Astrocyte of the cerebellum (primary cell): ENCODE measurements at regions not wholly inside any gene's neighbourhood (a gene's known extent, or its start where the extent isn't known, plus 50 kb on each side); places are given as distances from the start of the nearest gene placed in this dataset.

Source experiments
- DNase-seq: peaks from one replicate; pipeline ENCODE4 v3.0.0-alpha.2; 2011; ENCODE audit warnings: low read depth
- H3K4me3 ChIP-seq: 2 replicates; pipeline ENCODE4 v1.5.1; 2011; ENCODE audit warnings: mild to moderate bottlenecking, low read depth, low read length, moderate library complexity
- CTCF ChIP-seq: IDR thresholded peaks from 2 replicates; pipeline ENCODE4 v1.5.1; 2012; ENCODE audit warnings: low read length, low read depth, moderate library complexity, mild to moderate bottlenecking; ENCODE audit errors: missing control alignments
- in situ Hi-C: cut with HindIII; loops from 2 replicates; pipeline ENCODE4 v1.10.0; 2017; ENCODE audit warnings: low sequenced_read_pairs

GRCh38 chr1:173408886-173409285 lies 68.2 kb upstream of the PRDX6 start:
- in situ Hi-C loops = loop anchor here (25.0 kb wide), 1 partner anchor 647 kb away; no protein-coding TSS in a partner anchor
- no peak for TF ChIP-seq CTCF
- no peak overlapping the region for H3K4me3 ChIP-seq
- DNase-seq = no peak

- no peak for TF ChIP-seq CTCF
- H3K4me3 ChIP-seq = no peak overlapping the region
- in situ Hi-C loops = loop anchor here (25.0 kb wide), 1 partner anchor 647 kb away; no protein-coding TSS in a partner anchor
- peak; percentile 96 for DNase-seq
Measured at GRCh38 chr1:173409613-173410012, 67.5 kb upstream of the PRDX6 start.

GRCh38 chr1:173410133-173410793 lies 66.9 kb upstream of the PRDX6 start:
- H3K4me3 ChIP-seq = no peak overlapping the region
- no peak for DNase-seq
- in situ Hi-C loops = loop anchor here (25.0 kb wide), 1 partner anchor 648 kb away; no protein-coding TSS in a partner anchor
- TF ChIP-seq CTCF = no peak

- no peak for DNase-seq
- H3K4me3 ChIP-seq = no peak overlapping the region
- TF ChIP-seq CTCF = no peak
- in situ Hi-C loops = loop anchor here (25.0 kb wide), 1 partner anchor 649 kb away; no protein-coding TSS in a partner anchor
Measured at GRCh38 chr1:173410794-173411236, 66.3 kb upstream of the PRDX6 start.

- no peak overlapping the region for H3K4me3 ChIP-seq
- in situ Hi-C loops = loop anchor here (25.0 kb wide), 1 partner anchor 650 kb away; no protein-coding TSS in a partner anchor
- no peak for DNase-seq
- no peak for TF ChIP-seq CTCF
Measured at GRCh38 chr1:173411835-173412742, 65.0 kb upstream of the PRDX6 start.

- no peak for TF ChIP-seq CTCF
- H3K4me3 ChIP-seq = no peak overlapping the region
- no peak for DNase-seq
- in situ Hi-C loops = loop anchor here (25.0 kb wide), 1 partner anchor 651 kb away; no protein-coding TSS in a partner anchor
Measured at GRCh38 chr1:173413271-173413707, 63.8 kb upstream of the PRDX6 start.
